ENCODE measurements at regions not wholly inside any gene's neighbourhood (a gene's known extent, or its start where the extent isn't known, plus 50 kb on each side); places are given as distances from the start of the nearest gene placed in this dataset.

- WGBS (ENCODE audit: insufficient coverage, low coverage, missing lambda C conversion rate) = 6% methylated on average over 10 of the region's 10 CpGs
- ChIA-PET CTCF (ENCODE audit: low intra/inter-chr PET ratio) (no interaction called here), POLR2A (no interaction called here)
- TF ChIP-seq FOXP4 (CRISPR knock-in tag; IDR thresholded peaks at IDR 0.05; ENCODE audit: borderline replicate concordance) = no peak
- no peak for TF ChIP-seq CHD4 (IDR thresholded peaks at IDR 0.05; ENCODE audit: insufficient read depth, insufficient replicate concordance, low read depth, low read length, poor library complexity, severe bottlenecking)
- TF ChIP-seq CHCHD3 (CRISPR knock-in tag; IDR thresholded peaks at IDR 0.05) = no peak
- no peak for TF ChIP-seq SMARCC2 (IDR thresholded peaks at IDR 0.05; ENCODE audit: low read depth)
- no peak for TF ChIP-seq SIN3A (IDR thresholded peaks at IDR 0.05; ENCODE audit: borderline replicate concordance in 2 of 2, control insufficient read depth in 1 of 2, low read depth in 2 of 2, low read length in 2 of 2)
- no peaks in the 10 kb centered on the region for H4K20me1 ChIP-seq (replicated peaks; ENCODE audit: control insufficient read depth, insufficient read depth, low read length)
- no peak overlapping the region for H3K27ac ChIP-seq (ENCODE audit: extremely low read depth, low read depth, low read length)
- no peaks in the 10 kb centered on the region for H3K9me1 ChIP-seq (ENCODE audit: control insufficient read depth, insufficient read depth, low read length)
- DNase-seq (ENCODE audit: extremely low read depth in 1 of 4, low spot score in 3 of 4) = no peak
- no peak overlapping the region for H3K4me2 ChIP-seq (ENCODE audit: insufficient read depth, low read length)
- in situ Hi-C loops (cut with MboI) = no loop called here
- H3K9ac ChIP-seq (ENCODE audit: insufficient read depth in 1 of 2, low read depth in 2 of 2, low read length in 2 of 2) = no peak overlapping the region
- ATAC-seq = no peak
- no TSS peak for BruUV-seq (replicated peaks)
- H3K79me2 ChIP-seq (ENCODE audit: control insufficient read depth, insufficient read depth, low read length) = no peaks in the 10 kb centered on the region
- no peaks in the 10 kb centered on the region for H3K36me3 ChIP-seq (ENCODE audit: control insufficient read depth, insufficient read depth, low read length)
- H3K4me1 ChIP-seq (replicated peaks in 1 of 2; ENCODE audit: control insufficient read depth in 2 of 2, insufficient read depth in 2 of 2, low read length in 2 of 2) = no peaks in the 10 kb centered on the region
- H2AFZ ChIP-seq (ENCODE audit: low read depth, low read length) = no peak overlapping the region
- H3K4me3 ChIP-seq = no peak overlapping the region
- no peak for FAIRE-seq
- H3K9me3 ChIP-seq (replicated peaks; ENCODE audit: control insufficient read depth, insufficient read depth, low read depth, low read length) = no peaks in the 10 kb centered on the region
- intact Hi-C loops (cut with micrococcal nuclease) = no loop called here
- H3K27me3 ChIP-seq (ENCODE audit: control insufficient read depth in 2 of 2, insufficient read depth in 2 of 2, low read length in 2 of 2) = no peaks in the 10 kb centered on the region
Observed at GRCh38 chr1:232534552-232535517, 95.1 kb downstream of the SIPA1L2 start.

Data from K562 (cell line).